CD1c-positive myeloid dendritic cell (primary cell): ENCODE measurements at regions not wholly inside any gene's neighbourhood (a gene's known extent, or its start where the extent isn't known, plus 50 kb on each side); places are given as distances from the start of the nearest gene placed in this dataset.

ENCODE experiments used
- DNase-seq: peaks from one replicate; pipeline ENCODE4 v3.0.0-alpha.2; 2016; ENCODE audit errors: extremely low spot score

GRCh38 chr16:74232806-74233465, 63.7 kb upstream of the PSMD7 start:
- no peak for DNase-seq

GRCh38 chr16:74230126-74230525, 66.5 kb upstream of the PSMD7 start:
- DNase-seq = no peak

GRCh38 chr16:74226338-74226954, 70.2 kb upstream of the PSMD7 start:
- no peak for DNase-seq

GRCh38 chr16:74224828-74225612, 71.6 kb upstream of the PSMD7 start:
- DNase-seq = no peak

GRCh38 chr16:74221828-74222227, 74.8 kb upstream of the PSMD7 start:
- no peak for DNase-seq

GRCh38 chr16:74219706-74220105, 76.9 kb upstream of the PSMD7 start:
- DNase-seq = no peak

GRCh38 chr16:74218871-74219270, 77.7 kb upstream of the PSMD7 start:
- no peak for DNase-seq

GRCh38 chr16:74216319-74216718, 80.3 kb upstream of the PSMD7 start:
- no peak for DNase-seq

GRCh38 chr16:74215249-74215648, 81.4 kb upstream of the PSMD7 start:
- no peak for DNase-seq

- no peak for DNase-seq
Measured at GRCh38 chr16:74213372-74213771, 83.2 kb upstream of the PSMD7 start.

- DNase-seq = no peak
Measured at GRCh38 chr16:74210245-74210644, 86.4 kb upstream of the PSMD7 start.

GRCh38 chr16:74202009-74202408, 94.6 kb upstream of the PSMD7 start:
- DNase-seq = no peak

- DNase-seq = no peak
Measured at GRCh38 chr16:74201576-74201975, 95.0 kb upstream of the PSMD7 start.

GRCh38 chr16:74200921-74201320, 95.7 kb upstream of the PSMD7 start:
- no peak for DNase-seq

GRCh38 chr16:74199842-74200124, 96.8 kb upstream of the PSMD7 start:
- DNase-seq = no peak

GRCh38 chr16:74199066-74199841, 97.4 kb upstream of the PSMD7 start:
- no peak for DNase-seq

- DNase-seq = no peak
Measured at GRCh38 chr16:74192281-74192797, 104.3 kb upstream of the PSMD7 start.

GRCh38 chr16:74190292-74190691, 106.3 kb upstream of the PSMD7 start:
- DNase-seq = no peak

- DNase-seq = no peak
Measured at GRCh38 chr16:74188856-74189255, 107.8 kb upstream of the PSMD7 start.

GRCh38 chr16:74186561-74186971, 110.0 kb upstream of the PSMD7 start:
- no peak for DNase-seq

GRCh38 chr16:74184839-74185238, 111.8 kb upstream of the PSMD7 start:
- DNase-seq = no peak
